Fibroblast of lung (primary cell): ENCODE measurements at regions not wholly inside any gene's neighbourhood (a gene's known extent, or its start where the extent isn't known, plus 50 kb on each side); places are given as distances from the start of the nearest gene placed in this dataset.

Source experiments
- DNase-seq, 2 donors: peaks; one replicate each; pipeline versions ENCODE4 v3.0.0 to v3.0.0-alpha.2; 2010; ENCODE audit warnings: low read depth in 2 of 2
- H2AFZ ChIP-seq: 2 replicates; pipeline ENCODE4 v1.5.1; 2012; ENCODE audit warnings: low read length, control low read depth, inconsistent platforms
- H3K27ac ChIP-seq: 2 replicates; pipeline ENCODE4 v1.5.1; 2011; ENCODE audit warnings: low read length, control low read depth; ENCODE audit not compliant: insufficient read depth
- H3K27me3 ChIP-seq: 2 replicates; pipeline ENCODE4 v1.5.1; 2011; ENCODE audit warnings: mild to moderate bottlenecking, low read length; ENCODE audit not compliant: control insufficient read depth, insufficient read depth
- H3K36me3 ChIP-seq: 2 replicates; pipeline ENCODE4 v1.5.1; 2011; ENCODE audit warnings: low read length; ENCODE audit not compliant: control insufficient read depth, insufficient read depth
- H3K4me1 ChIP-seq: 2 replicates; pipeline ENCODE4 v1.5.1; 2011; ENCODE audit warnings: low read length; ENCODE audit not compliant: control insufficient read depth, insufficient read depth; ENCODE audit errors: extremely low read depth
- H3K4me2 ChIP-seq: 2 replicates; pipeline ENCODE4 v1.5.1; 2011; ENCODE audit warnings: low read length, control low read depth; ENCODE audit not compliant: insufficient read depth; ENCODE audit errors: extremely low read depth
- H3K4me3 ChIP-seq, 4 experiments: fragments of 200-600 bp in 1 of 4; sonication (generic) in 1 of 4; replicated peaks in 1 of 4; 2 replicates each; pipeline ENCODE4 v1.5.1; 2011 to 2016; ENCODE audit warnings: low read length in 4 of 4, low read depth in 3 of 4, mild to moderate bottlenecking in 3 of 4, control low read depth in 2 of 4, inconsistent platforms in 1 of 4, mixed read lengths in 1 of 4; ENCODE audit not compliant: insufficient read depth in 1 of 4; ENCODE audit errors: control extremely low read depth in 1 of 4
- H3K79me2 ChIP-seq: 2 replicates; pipeline ENCODE4 v1.5.1; 2012; ENCODE audit warnings: mild to moderate bottlenecking, low read length, inconsistent platforms; ENCODE audit not compliant: control insufficient read depth, insufficient read depth
- H3K9ac ChIP-seq: 2 replicates; pipeline ENCODE4 v1.5.1; 2011; ENCODE audit warnings: mild to moderate bottlenecking, low read length, control low read depth; ENCODE audit not compliant: insufficient read depth
- H3K9me3 ChIP-seq: 2 replicates; pipeline ENCODE4 v1.5.1; 2012; ENCODE audit warnings: low read depth, low read length; ENCODE audit not compliant: control insufficient read depth, insufficient read depth
- H4K20me1 ChIP-seq: 2 replicates; pipeline ENCODE4 v1.5.1; 2011; ENCODE audit warnings: low read length; ENCODE audit not compliant: control insufficient read depth, insufficient read depth; ENCODE audit errors: extremely low read depth
- EZH2 ChIP-seq: IDR thresholded peaks from 2 replicates; pipeline ENCODE4 v1.5.1; 2012; ENCODE audit warnings: low read length, control low read depth, mild to moderate bottlenecking; ENCODE audit errors: missing control alignments
- TF ChIP-seq, protein P1 (sequence below), 2 donors: IDR thresholded peaks in 1 of 2; conservative IDR thresholded peaks in 1 of 2; 1 replicate in 1 of 2; 2 replicates in 1 of 2; pipeline ENCODE4 v1.5.1; 2011 to 2012; ENCODE audit warnings: low read length in 2 of 2, control low read depth in 1 of 2, inconsistent platforms in 1 of 2, low read depth in 1 of 2, mild to moderate bottlenecking in 1 of 2

DNA sequence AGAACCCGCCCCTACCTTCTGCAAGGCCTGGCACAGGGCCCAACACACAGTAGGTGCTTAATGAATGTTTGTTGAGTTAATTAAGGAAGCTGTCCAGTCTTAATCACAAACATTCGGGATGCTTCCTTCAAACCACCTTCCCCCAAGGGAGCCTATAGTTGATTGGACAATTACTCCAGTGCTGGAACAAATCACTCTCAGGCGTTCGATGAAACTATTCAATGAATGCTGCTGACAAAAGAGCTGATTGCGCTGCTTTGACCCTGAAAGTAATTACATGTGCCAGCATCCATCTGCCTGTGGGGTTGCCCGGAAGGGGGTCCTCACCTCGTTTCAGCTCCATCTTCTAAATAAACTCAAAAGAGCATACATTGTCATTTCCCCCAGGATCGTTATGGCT lies 112.0 kb upstream of the SRSF6 start:
- Histone ChIP-seq H3K9ac (no peak overlapping the region), H3K4me1 (no peaks in the 10 kb centered on the region), H3K27ac (no peak overlapping the region), H3K36me3 (no peaks in the 10 kb centered on the region), H3K4me3 (no peak overlapping the region), H2AFZ (no peak overlapping the region), H3K79me2 (no peaks in the 10 kb centered on the region), H4K20me1 (no peaks in the 10 kb centered on the region), H3K9me3 (no peaks in the 10 kb centered on the region), H3K27me3 (no peaks in the 10 kb centered on the region), H3K4me2 (no peak overlapping the region)
- no peak for DNase-seq
- TF ChIP-seq EZH2: no peak
- TF ChIP-seq, protein P1, sequence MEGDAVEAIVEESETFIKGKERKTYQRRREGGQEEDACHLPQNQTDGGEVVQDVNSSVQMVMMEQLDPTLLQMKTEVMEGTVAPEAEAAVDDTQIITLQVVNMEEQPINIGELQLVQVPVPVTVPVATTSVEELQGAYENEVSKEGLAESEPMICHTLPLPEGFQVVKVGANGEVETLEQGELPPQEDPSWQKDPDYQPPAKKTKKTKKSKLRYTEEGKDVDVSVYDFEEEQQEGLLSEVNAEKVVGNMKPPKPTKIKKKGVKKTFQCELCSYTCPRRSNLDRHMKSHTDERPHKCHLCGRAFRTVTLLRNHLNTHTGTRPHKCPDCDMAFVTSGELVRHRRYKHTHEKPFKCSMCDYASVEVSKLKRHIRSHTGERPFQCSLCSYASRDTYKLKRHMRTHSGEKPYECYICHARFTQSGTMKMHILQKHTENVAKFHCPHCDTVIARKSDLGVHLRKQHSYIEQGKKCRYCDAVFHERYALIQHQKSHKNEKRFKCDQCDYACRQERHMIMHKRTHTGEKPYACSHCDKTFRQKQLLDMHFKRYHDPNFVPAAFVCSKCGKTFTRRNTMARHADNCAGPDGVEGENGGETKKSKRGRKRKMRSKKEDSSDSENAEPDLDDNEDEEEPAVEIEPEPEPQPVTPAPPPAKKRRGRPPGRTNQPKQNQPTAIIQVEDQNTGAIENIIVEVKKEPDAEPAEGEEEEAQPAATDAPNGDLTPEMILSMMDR (conservative IDR thresholded peaks at IDR 0.05 in 1 of 2, IDR thresholded peaks at IDR 0.05 in 1 of 2; ENCODE audit: low read depth in 1 of 2, low read length in 2 of 2): no peak

DNA sequence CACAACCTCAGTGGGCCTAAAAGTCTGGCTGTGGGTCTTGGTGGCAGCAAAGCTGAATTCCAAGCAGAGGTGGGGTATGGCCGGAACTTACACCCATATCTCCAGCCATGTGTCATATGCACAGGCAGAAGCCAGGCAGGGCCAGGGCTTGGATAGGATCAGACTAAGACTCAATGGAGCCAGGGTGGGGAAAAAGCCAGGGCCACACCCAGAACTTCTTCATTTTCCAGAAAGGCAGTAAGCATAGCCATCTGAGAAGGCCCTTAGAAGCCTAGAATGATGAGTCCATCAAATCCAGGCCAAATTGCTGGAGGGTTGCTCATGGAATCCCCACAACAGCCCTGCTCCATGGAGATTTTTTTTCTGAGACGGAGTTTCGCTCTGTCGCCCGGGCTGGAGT lies 116.2 kb upstream of the SRSF6 start:
- Histone ChIP-seq H3K36me3 (no peaks in the 10 kb centered on the region), H3K9ac (no peak overlapping the region), H4K20me1 (no peaks in the 10 kb centered on the region), H3K9me3 (no peaks in the 10 kb centered on the region), H3K4me3 (no peak overlapping the region), H3K79me2 (no peaks in the 10 kb centered on the region), H3K27ac (no peak overlapping the region), H3K4me1 (no peaks in the 10 kb centered on the region), H3K27me3 (no peaks in the 10 kb centered on the region), H2AFZ (no peak overlapping the region), H3K4me2 (no peak overlapping the region)
- DNase-seq: no peak
- TF ChIP-seq EZH2: no peak
- TF ChIP-seq, protein P1 (conservative IDR thresholded peaks at IDR 0.05 in 1 of 2, IDR thresholded peaks at IDR 0.05 in 1 of 2; ENCODE audit: low read depth in 1 of 2, low read length in 2 of 2): no peak

DNA sequence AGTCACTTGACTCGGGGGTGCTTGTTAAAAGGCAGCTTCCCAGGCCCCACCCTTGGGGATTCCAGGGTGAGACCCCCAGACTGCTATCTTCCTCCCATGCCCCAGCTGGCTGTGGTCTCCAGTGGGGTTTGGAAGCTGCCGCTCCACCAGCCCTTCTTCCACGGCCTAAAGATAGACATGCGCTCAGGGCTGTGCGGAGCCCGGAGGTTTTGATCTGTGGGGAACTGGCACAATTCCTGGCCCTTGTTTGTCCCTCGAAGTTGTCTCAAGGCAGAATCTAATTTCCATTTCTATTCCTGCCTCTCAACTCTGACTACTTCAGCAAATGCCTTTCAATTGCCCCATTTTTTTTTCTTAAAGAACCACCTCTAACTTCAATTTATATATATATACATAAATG lies 120.7 kb upstream of the SRSF6 start:
- TF ChIP-seq, protein P1 (conservative IDR thresholded peaks at IDR 0.05 in 1 of 2, IDR thresholded peaks at IDR 0.05 in 1 of 2; ENCODE audit: low read depth in 1 of 2, low read length in 2 of 2): no peak
- no peak for TF ChIP-seq EZH2
- Histone ChIP-seq H4K20me1 (no peaks in the 10 kb centered on the region), H3K4me3 (no peak overlapping the region), H3K4me1 (no peaks in the 10 kb centered on the region), H2AFZ (no peak overlapping the region), H3K27me3 (no peaks in the 10 kb centered on the region), H3K9me3 (no peaks in the 10 kb centered on the region), H3K4me2 (no peak overlapping the region), H3K36me3 (no peaks in the 10 kb centered on the region), H3K79me2 (no peaks in the 10 kb centered on the region), H3K9ac (no peak overlapping the region), H3K27ac (no peak overlapping the region)
- DNase-seq: no peak
